HepG2 (cell line): ENCODE measurements at regions not wholly inside any gene's neighbourhood (a gene's known extent, or its start where the extent isn't known, plus 50 kb on each side); places are given as distances from the start of the nearest gene placed in this dataset.

Source experiments
- CBX2 ChIP-seq, 2 experiments: fragments of 200-600 bp in 1 of 2; sonication (generic); formaldehyde crosslinking in 1 of 2; IDR thresholded peaks; 2 replicates each; pipeline versions ENCODE4 v1.7.0 to v1.8.1; 2018 to 2022; ENCODE audit warnings: low read depth in 2 of 2, low read length in 1 of 2, mild to moderate bottlenecking in 1 of 2, missing genetic modification reagents in 1 of 2
- CEBPB ChIP-seq: IDR thresholded peaks from 2 replicates; pipeline ENCODE4 v1.6.1; 2011; ENCODE audit warnings: low read depth, low read length, improper control_type of control experiment, borderline replicate concordance
- EP300 ChIP-seq, 3 experiments: sonication (generic) in 1 of 3; formaldehyde crosslinking in 1 of 3; IDR thresholded peaks; 2 replicates each; pipeline versions ENCODE4 v1.5.1 to v1.6.1; 2011 to 2020; ENCODE audit warnings: low read depth in 2 of 3, low read length in 2 of 3, borderline replicate concordance in 1 of 3, improper control_type of control experiment in 1 of 3, mild to moderate bottlenecking in 1 of 3, missing genetic modification reagents in 1 of 3, moderate library complexity in 1 of 3
- NR3C1 ChIP-seq: sonication (generic); formaldehyde crosslinking; IDR thresholded peaks from 2 replicates; pipeline ENCODE4 v1.4.0; 2020; ENCODE audit warnings: missing genetic modification reagents
- SIX4 ChIP-seq: sonication (generic); formaldehyde crosslinking; IDR thresholded peaks from 2 replicates; pipeline ENCODE4 v1.4.0; 2020; ENCODE audit warnings: missing genetic modification reagents
- ZFAT ChIP-seq: sonication (generic); formaldehyde crosslinking; conservative IDR thresholded peaks from 2 replicates; pipeline ENCODE4 v1.8.1; 2023; ENCODE audit warnings: missing genetic modification reagents, inconsistent platforms
- ZFX ChIP-seq: sonication (generic); formaldehyde crosslinking; IDR thresholded peaks from 2 replicates; pipeline ENCODE4 v1.4.0; 2020; ENCODE audit warnings: mild to moderate bottlenecking, low read depth, missing genetic modification reagents, moderate library complexity
- ZNF703 ChIP-seq: sonication (generic); formaldehyde crosslinking; IDR thresholded peaks from 2 replicates; pipeline ENCODE4 v1.5.1; 2020; ENCODE audit warnings: missing genetic modification reagents, mild to moderate bottlenecking, moderate library complexity, borderline replicate concordance

- no peak for TF ChIP-seq ZFAT
- no peak for TF ChIP-seq SIX4
- no peak for TF ChIP-seq ZFX (CRISPR knock-in tag)
- no peak for TF ChIP-seq EP300 (IDR thresholded peaks at IDR 0.05; ENCODE audit: low read depth in 2 of 2, low read length in 2 of 2)
- no peak for TF ChIP-seq EP300 (CRISPR knock-in tag; IDR thresholded peaks at IDR 0.05; ENCODE audit: borderline replicate concordance)
- TF ChIP-seq CEBPB: no peak
- no peak for TF ChIP-seq ZNF703 (CRISPR knock-in tag)
- no peak for TF ChIP-seq CBX2 (IDR thresholded peaks at IDR 0.05; ENCODE audit: low read depth, low read length)
- no peak for TF ChIP-seq CBX2 (CRISPR knock-in tag; IDR thresholded peaks at IDR 0.05; ENCODE audit: low read depth)
- no peak for TF ChIP-seq NR3C1
Observed at GRCh38 chr18:25927830-25928229, 162.6 kb downstream of the SS18 start.
